Vagina (tissue), 2 donors: ENCODE measurements at regions not wholly inside any gene's neighbourhood (a gene's known extent, or its start where the extent isn't known, plus 50 kb on each side); places are given as distances from the start of the nearest gene placed in this dataset.

ENCODE experiments used
- DNase-seq, 2 donors: peaks; one replicate each; pipeline ENCODE4 v3.0.0-alpha.2; 2017; ENCODE audit errors: extremely low spot score in 2 of 2
- H3K27ac ChIP-seq: fragments of 200-600 bp; sonication (generic); one replicate; pipeline ENCODE4 v1.5.1; 2019
- H3K27me3 ChIP-seq: fragments of 200-600 bp; sonication (generic); one replicate; pipeline ENCODE4 v1.5.1; 2019
- H3K36me3 ChIP-seq, 2 donors: fragments of 200-600 bp; sonication (generic); one replicate each; pipeline ENCODE4 v1.5.1; 2017 to 2019
- H3K4me1 ChIP-seq: fragments of 200-600 bp; sonication (generic); one replicate; pipeline ENCODE4 v1.5.1; 2019
- H3K4me3 ChIP-seq, 2 donors: fragments of 200-600 bp; sonication (generic); 1 replicate in 1 of 2; 2 replicates in 1 of 2; pipeline ENCODE4 v1.5.1; 2016 to 2019
- H3K9me3 ChIP-seq: fragments of 200-600 bp; sonication (generic); one replicate; pipeline ENCODE4 v1.5.1; 2019
- POLR2A ChIP-seq, 2 donors: fragments of 450-650 bp; IDR thresholded peaks; one replicate each; pipeline ENCODE4 v1.6.1; 2017; ENCODE audit warnings: antibody characterized with exemption in 2 of 2, mild to moderate bottlenecking in 2 of 2, moderate library complexity in 2 of 2
- POLR2AphosphoS5 ChIP-seq, 2 donors: sonication (generic); formaldehyde crosslinking; IDR thresholded peaks; one replicate each; pipeline ENCODE4 v1.9.0; 2017; ENCODE audit warnings: antibody characterized with exemption in 2 of 2, mild to moderate bottlenecking in 2 of 2, low read depth in 1 of 2; ENCODE audit not compliant: insufficient read depth in 1 of 2
- intact Hi-C: fragments of 100-400 bp; cut with DNase I; formaldehyde crosslinking; loops from one replicate; pipeline ENCODE4 v1.15.1; 2023
- TF ChIP-seq, protein P1 (sequence below), 3 experiments: fragments of 450-650 bp in 2 of 3; fragments of 200-600 bp in 1 of 3; sonication (generic) in 1 of 3; IDR thresholded peaks; one replicate each; pipeline ENCODE4 v1.5.1; 2017 to 2019; ENCODE audit warnings: antibody characterized with exemption in 3 of 3, mild to moderate bottlenecking in 2 of 3, moderate library complexity in 2 of 3

DNA sequence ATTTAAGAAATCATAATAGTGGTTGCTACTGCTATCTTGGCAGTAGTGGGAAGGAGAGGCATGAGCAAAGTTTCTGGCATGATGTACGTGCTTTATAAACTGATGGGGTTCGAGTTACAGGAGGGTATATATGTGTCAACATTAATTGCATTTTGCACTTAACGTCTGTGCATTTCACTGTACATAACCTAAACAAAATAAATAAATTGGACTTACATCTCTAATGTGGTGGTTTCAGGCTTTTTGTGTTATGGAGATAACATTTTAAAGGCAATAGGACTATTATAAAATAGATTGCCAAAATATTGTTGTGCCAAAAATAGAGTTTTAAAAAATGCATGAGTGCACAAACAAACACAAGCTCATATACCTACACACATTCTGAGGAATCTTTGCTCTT is 1001.1 kb upstream of the GJE1 start:
- no peaks in the 10 kb centered on the region for H3K36me3 ChIP-seq

DNA sequence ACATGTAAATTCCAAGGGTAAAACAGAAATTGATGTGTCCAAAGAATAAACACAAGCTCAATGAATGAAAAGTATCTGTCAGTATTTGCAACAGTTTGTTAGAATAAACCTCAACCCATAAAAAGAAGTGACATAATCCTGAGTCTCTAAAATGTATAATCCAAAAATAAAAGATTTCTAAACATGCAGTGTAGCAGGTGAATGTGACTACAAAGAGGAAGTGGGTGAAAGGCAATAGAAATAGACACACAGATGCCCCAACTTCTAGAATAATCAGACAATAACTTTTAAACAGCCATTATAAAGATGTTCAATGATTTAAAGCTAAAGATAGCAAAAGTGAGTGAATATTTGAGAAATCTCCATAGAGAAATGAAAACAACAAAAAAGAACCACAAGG is 1009.2 kb upstream of the GJE1 start:
- Histone ChIP-seq H3K4me3 (no peak overlapping the region), H3K9me3 (no peaks in the 10 kb centered on the region), H3K27me3 (no peaks in the 10 kb centered on the region), H3K36me3 (no peaks in the 10 kb centered on the region), H3K27ac (no peak overlapping the region), H3K4me1 (no peaks in the 10 kb centered on the region)
- no peak for DNase-seq
- intact Hi-C loops = no loop called here
- TF ChIP-seq, protein P1, sequence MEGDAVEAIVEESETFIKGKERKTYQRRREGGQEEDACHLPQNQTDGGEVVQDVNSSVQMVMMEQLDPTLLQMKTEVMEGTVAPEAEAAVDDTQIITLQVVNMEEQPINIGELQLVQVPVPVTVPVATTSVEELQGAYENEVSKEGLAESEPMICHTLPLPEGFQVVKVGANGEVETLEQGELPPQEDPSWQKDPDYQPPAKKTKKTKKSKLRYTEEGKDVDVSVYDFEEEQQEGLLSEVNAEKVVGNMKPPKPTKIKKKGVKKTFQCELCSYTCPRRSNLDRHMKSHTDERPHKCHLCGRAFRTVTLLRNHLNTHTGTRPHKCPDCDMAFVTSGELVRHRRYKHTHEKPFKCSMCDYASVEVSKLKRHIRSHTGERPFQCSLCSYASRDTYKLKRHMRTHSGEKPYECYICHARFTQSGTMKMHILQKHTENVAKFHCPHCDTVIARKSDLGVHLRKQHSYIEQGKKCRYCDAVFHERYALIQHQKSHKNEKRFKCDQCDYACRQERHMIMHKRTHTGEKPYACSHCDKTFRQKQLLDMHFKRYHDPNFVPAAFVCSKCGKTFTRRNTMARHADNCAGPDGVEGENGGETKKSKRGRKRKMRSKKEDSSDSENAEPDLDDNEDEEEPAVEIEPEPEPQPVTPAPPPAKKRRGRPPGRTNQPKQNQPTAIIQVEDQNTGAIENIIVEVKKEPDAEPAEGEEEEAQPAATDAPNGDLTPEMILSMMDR (IDR thresholded peaks at IDR 0.05) = no peak
- TF ChIP-seq POLR2AphosphoS5 (IDR thresholded peaks at IDR 0.05; ENCODE audit: insufficient read depth in 1 of 2, low read depth in 1 of 2) (no peak), POLR2A (IDR thresholded peaks at IDR 0.05) (no peak)

More for the DNA sequence above, 1001.1 kb upstream of the GJE1 start:
- TF ChIP-seq, protein P1 (IDR thresholded peaks at IDR 0.05) = no peak
- no peak for TF ChIP-seq POLR2A (IDR thresholded peaks at IDR 0.05)
- TF ChIP-seq POLR2AphosphoS5 (IDR thresholded peaks at IDR 0.05; ENCODE audit: insufficient read depth in 1 of 2, low read depth in 1 of 2) = no peak
- no peak for DNase-seq
- Histone ChIP-seq H3K27ac (no peak overlapping the region), H3K4me3 (no peak overlapping the region), H3K9me3 (no peaks in the 10 kb centered on the region), H3K4me1 (no peaks in the 10 kb centered on the region), H3K27me3 (no peaks in the 10 kb centered on the region)
- intact Hi-C loops = no loop called here

- H3K36me3 ChIP-seq = no peaks in the 10 kb centered on the region
- intact Hi-C loops = no loop called here
- no peak for DNase-seq
- H3K27me3 ChIP-seq = no peaks in the 10 kb centered on the region
- H3K9me3 ChIP-seq = no peaks in the 10 kb centered on the region
- H3K4me1 ChIP-seq = no peaks in the 10 kb centered on the region
- H3K4me3 ChIP-seq = no peak overlapping the region
- H3K27ac ChIP-seq = no peak overlapping the region
- TF ChIP-seq POLR2A (IDR thresholded peaks at IDR 0.05) (no peak), POLR2AphosphoS5 (IDR thresholded peaks at IDR 0.05; ENCODE audit: insufficient read depth in 1 of 2, low read depth in 1 of 2) (no peak)
- TF ChIP-seq, protein P1 (IDR thresholded peaks at IDR 0.05) = no peak
These were observed 1009.7 kb upstream of the GJE1 start for GRCh38 chr6:141123049-141123448.

GRCh38 chr6:141118991-141119390 is 1013.7 kb upstream of the GJE1 start:
- TF ChIP-seq, protein P1 (IDR thresholded peaks at IDR 0.05) = no peak
- TF ChIP-seq POLR2A (IDR thresholded peaks at IDR 0.05) = no peak
- TF ChIP-seq POLR2AphosphoS5 (IDR thresholded peaks at IDR 0.05; ENCODE audit: insufficient read depth in 1 of 2, low read depth in 1 of 2) = no peak
- Histone ChIP-seq H3K4me3 (no peak overlapping the region), H3K9me3 (no peaks in the 10 kb centered on the region), H3K27me3 (no peaks in the 10 kb centered on the region), H3K4me1 (no peaks in the 10 kb centered on the region), H3K36me3 (no peaks in the 10 kb centered on the region), H3K27ac (no peak overlapping the region)
- DNase-seq = no peak
- intact Hi-C loops = no loop called here

GRCh38 chr6:141117874-141118273 is 1014.9 kb upstream of the GJE1 start:
- Histone ChIP-seq H3K27me3 (no peaks in the 10 kb centered on the region), H3K4me3 (no peak overlapping the region), H3K27ac (no peak overlapping the region), H3K9me3 (no peaks in the 10 kb centered on the region), H3K4me1 (no peaks in the 10 kb centered on the region), H3K36me3 (no peaks in the 10 kb centered on the region)
- TF ChIP-seq POLR2A (IDR thresholded peaks at IDR 0.05) (no peak), POLR2AphosphoS5 (IDR thresholded peaks at IDR 0.05; ENCODE audit: insufficient read depth in 1 of 2, low read depth in 1 of 2) (no peak)
- TF ChIP-seq, protein P1 (IDR thresholded peaks at IDR 0.05) = no peak
- no peak for DNase-seq
- intact Hi-C loops = no loop called here
